ENCODE measurements at regions not wholly inside any gene's neighbourhood (a gene's known extent, or its start where the extent isn't known, plus 50 kb on each side); places are given as distances from the start of the nearest gene placed in this dataset.

GRCh38 chr13:78102121-78102677, 183.6 kb upstream of the EDNRB start:
- ATAC-seq: peak; percentile 85 to 86
- H3K9me3 ChIP-seq: no peaks in the 10 kb centered on the region
- H3K4me3 ChIP-seq: no peak overlapping the region
- H3K27ac ChIP-seq: peak overlapping the region in 2 of 4 donors; percentile 22 to 29
- in situ Hi-C loops (cut with MboI; ENCODE audit: low sequenced_read_pairs in 4 of 4) (no loop called here), intact Hi-C loops (cut with DNase I; ENCODE audit: low total_unique reads) (loop anchor here (10.0 kb wide), 1 partner anchor 207 kb away; no protein-coding TSS in a partner anchor)
- no peaks in the 10 kb centered on the region for H3K27me3 ChIP-seq
- TF ChIP-seq POLR2A (IDR thresholded peaks at IDR 0.05): no peak
- TF ChIP-seq CTCF (IDR thresholded peaks at IDR 0.05 in 4 of 5, conservative IDR thresholded peaks at IDR 0.05 in 1 of 5): no peak
- no peaks in the 10 kb centered on the region for H3K36me3 ChIP-seq
- peak; percentile 11 to 62 for DNase-seq
- H3K4me1 ChIP-seq: no peaks in the 10 kb centered on the region

DNA sequence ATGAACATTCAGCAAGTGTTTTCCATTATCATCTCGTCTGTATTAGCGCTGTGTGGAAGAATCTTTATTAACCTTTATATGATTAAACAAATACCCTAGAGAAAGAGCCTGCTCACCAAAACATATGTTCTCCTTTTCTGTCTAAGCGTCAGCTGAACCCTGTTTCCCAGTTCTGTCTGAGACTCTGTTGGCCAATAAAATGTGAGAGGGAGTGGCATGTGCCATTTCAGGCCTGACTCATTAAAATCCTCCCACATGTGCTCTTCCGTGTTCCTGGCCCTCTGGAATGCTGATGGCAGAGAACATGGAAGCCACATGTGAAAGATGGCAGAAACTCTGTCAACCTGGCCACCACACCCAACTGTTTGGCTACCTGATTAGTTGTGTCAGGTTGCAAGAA, 181.9 kb upstream of the EDNRB start:
- Histone ChIP-seq H3K27ac (no peak overlapping the region), H3K36me3 (no peaks in the 10 kb centered on the region), H3K27me3 (no peaks in the 10 kb centered on the region), H3K4me3 (no peak overlapping the region), H3K4me1 (no peaks in the 10 kb centered on the region), H3K9me3 (no peaks in the 10 kb centered on the region)
- DNase-seq (no peak), ATAC-seq (no peak)
- in situ Hi-C loops (cut with MboI; ENCODE audit: low sequenced_read_pairs in 4 of 4) (no loop called here), intact Hi-C loops (cut with DNase I; ENCODE audit: low total_unique reads) (loop anchor here (10.0 kb wide), 1 partner anchor 206 kb away; no protein-coding TSS in a partner anchor)
- TF ChIP-seq POLR2A (IDR thresholded peaks at IDR 0.05) (no peak), CTCF (IDR thresholded peaks at IDR 0.05 in 4 of 5, conservative IDR thresholded peaks at IDR 0.05 in 1 of 5) (no peak)

DNA sequence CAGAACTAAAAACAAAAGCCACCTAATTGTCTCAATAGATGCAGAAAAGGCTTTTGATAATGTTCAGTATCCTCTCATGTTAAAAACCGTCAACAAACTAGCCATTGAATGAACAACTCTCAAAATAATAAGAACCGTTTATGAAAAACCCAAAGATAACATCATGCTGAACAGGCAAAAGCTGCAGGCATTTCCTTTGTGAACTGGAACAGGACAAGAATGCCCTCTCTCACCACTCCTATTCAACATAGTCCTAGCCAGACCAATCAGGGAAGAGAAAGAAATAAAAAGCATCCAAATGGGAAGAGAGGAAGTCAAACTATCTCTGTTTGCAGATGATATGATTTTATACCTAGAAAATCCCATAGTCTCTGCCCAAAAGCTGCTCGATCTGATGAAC, 179.6 kb upstream of the EDNRB start:
- H3K4me1 ChIP-seq: no peaks in the 10 kb centered on the region
- no peak overlapping the region for H3K27ac ChIP-seq
- no peaks in the 10 kb centered on the region for H3K9me3 ChIP-seq
- in situ Hi-C loops (cut with MboI; ENCODE audit: low sequenced_read_pairs in 4 of 4): no loop called here
- no peaks in the 10 kb centered on the region for H3K36me3 ChIP-seq
- TF ChIP-seq CTCF (IDR thresholded peaks at IDR 0.05 in 4 of 5, conservative IDR thresholded peaks at IDR 0.05 in 1 of 5) (no peak), POLR2A (IDR thresholded peaks at IDR 0.05) (no peak)
- H3K4me3 ChIP-seq: no peak overlapping the region
- intact Hi-C loops (cut with DNase I; ENCODE audit: low total_unique reads): no loop called here
- no peaks in the 10 kb centered on the region for H3K27me3 ChIP-seq
- ATAC-seq (no peak), DNase-seq (no peak)

DNA sequence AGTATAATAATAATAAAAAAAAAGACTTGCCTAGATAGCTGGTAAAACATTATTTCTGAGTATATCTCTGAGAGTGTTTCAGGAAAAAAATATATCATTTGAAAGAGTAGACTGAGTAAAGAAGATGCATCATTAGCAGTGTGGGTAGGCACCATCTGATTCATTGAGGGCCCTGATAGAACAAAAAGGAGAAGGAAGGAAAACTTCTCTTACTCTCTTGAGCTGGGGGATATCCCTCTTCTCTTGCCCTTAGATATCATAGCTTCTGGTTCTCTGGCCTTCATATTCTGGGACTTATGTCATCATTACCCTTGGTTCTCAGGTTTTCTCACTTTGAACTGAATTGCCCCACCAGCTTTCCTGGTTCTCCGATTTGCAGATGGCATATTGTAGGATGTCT, 177.6 kb upstream of the EDNRB start:
- TF ChIP-seq CTCF (IDR thresholded peaks at IDR 0.05 in 4 of 5, conservative IDR thresholded peaks at IDR 0.05 in 1 of 5): no peak
- TF ChIP-seq POLR2A (IDR thresholded peaks at IDR 0.05): no peak
- Histone ChIP-seq H3K36me3 (no peaks in the 10 kb centered on the region), H3K9me3 (no peaks in the 10 kb centered on the region), H3K4me3 (no peak overlapping the region), H3K4me1 (no peaks in the 10 kb centered on the region), H3K27me3 (no peaks in the 10 kb centered on the region), H3K27ac (no peak overlapping the region)
- ATAC-seq (no peak), DNase-seq (no peak)
- in situ Hi-C loops (cut with MboI; ENCODE audit: low sequenced_read_pairs in 4 of 4): no loop called here
- intact Hi-C loops (cut with DNase I; ENCODE audit: low total_unique reads): no loop called here
